ENCODE measurements at regions not wholly inside any gene's neighbourhood (a gene's known extent, or its start where the extent isn't known, plus 50 kb on each side); places are given as distances from the start of the nearest gene placed in this dataset.

DNA sequence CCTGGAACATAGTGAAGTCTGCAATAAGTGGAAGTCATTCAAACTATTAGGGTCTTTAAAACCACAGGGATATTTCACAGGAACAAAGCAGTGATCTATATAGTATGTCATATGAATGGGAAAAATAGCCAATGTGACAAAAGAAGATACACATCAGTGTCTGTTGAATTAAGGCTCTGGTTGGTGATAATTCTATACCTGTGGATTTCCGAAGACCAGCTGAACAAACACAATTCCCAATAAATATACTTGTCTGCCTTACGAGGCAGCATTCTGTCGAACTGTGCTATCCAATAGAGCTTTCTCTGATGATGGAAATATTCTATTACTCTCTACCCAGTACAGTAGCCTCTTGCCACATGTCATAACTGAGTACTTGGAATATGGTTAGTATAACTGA, 55.9 kb upstream of the CAV2 start:
- Histone ChIP-seq H3K27ac (no peak overlapping the region), H3K9ac (no peak overlapping the region), H3K9me3 (no peaks in the 10 kb centered on the region), H3K27me3 (no peaks in the 10 kb centered on the region), H3K4me2 (no peak overlapping the region), H3K4me3 (no peak overlapping the region), H3K36me3 (no peaks in the 10 kb centered on the region), H4K20me1 (no peaks in the 10 kb centered on the region), H3K4me1 (no peaks in the 10 kb centered on the region)
- no peak for TF ChIP-seq Cebpa-rat (IDR thresholded peaks at IDR 0.05)

DNA sequence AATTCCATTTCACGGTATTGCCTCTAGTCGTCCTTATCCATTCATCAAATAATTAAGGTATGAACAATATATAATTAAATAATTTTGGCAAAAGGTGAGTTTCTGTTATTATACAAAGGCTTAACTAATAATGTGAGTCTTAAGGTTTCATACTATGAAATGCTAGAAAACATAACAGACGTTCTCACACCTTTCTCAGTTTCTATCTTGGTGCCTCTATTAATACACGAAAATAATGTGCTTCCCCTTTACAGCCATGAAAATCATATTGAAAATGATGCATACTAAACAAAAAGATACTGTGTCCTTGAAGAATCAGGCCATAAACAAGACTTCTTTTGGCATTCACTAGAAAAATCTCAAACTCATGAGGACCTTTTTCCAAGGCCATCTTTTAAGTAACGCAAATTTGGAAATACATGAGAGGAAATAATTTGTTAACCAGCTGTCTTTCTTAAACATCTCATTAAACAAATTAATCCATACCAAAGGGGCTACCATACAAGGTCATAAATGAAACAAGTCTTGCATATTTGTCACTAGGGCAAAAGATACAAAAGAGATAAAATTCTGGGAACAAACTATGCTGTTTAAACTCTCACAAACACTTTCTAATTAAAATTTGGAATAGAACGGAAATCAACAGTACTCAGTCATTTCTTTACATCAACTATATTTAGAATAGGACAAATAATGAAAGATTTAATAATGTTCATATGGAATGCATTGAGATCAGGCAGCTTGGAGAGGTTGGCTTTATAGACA, 53.9 kb upstream of the CAV2 start:
- TF ChIP-seq Cebpa-rat (IDR thresholded peaks at IDR 0.05): no peak
- Histone ChIP-seq H3K4me3 (no peak overlapping the region), H3K4me2 (no peak overlapping the region), H3K9me3 (no peaks in the 10 kb centered on the region), H3K27me3 (no peaks in the 10 kb centered on the region), H3K27ac (no peak overlapping the region), H3K4me1 (no peaks in the 10 kb centered on the region), H3K9ac (no peak overlapping the region), H4K20me1 (no peaks in the 10 kb centered on the region), H3K36me3 (no peaks in the 10 kb centered on the region)

DNA sequence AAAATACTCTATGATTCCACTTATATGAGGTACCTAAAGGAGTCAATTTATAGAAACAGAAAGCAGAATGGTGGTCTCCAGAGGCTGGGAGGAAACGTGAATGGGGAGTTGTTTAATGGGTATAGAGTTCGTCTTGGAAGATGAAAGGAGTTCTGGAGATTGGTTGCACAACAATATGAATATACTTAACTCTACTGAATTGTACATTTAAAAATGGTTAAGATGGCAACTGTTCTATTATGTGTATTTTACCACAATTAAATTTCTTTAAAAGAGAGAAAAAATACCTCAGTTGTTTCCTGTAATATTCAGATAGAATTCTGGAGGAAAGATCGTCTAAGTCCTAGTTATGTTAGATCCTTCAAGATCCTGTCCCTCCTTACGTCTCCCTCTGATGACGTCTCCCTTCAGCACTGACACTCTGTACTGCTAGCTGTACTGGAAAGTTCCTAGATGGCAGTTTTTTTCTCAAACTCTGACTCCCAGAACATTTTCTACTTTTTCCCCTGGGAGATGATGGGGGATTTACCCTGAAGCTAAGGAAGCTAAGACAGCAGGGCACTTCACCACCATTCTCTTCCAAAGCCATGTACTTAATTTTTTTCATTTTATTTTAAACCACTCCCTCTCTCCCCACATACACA, 53.2 kb upstream of the CAV2 start:
- H3K27me3 ChIP-seq: no peaks in the 10 kb centered on the region
- H4K20me1 ChIP-seq: no peaks in the 10 kb centered on the region
- H3K27ac ChIP-seq: no peak overlapping the region
- H3K9ac ChIP-seq: no peak overlapping the region
- H3K36me3 ChIP-seq: no peaks in the 10 kb centered on the region
- no peaks in the 10 kb centered on the region for H3K9me3 ChIP-seq
- no peaks in the 10 kb centered on the region for H3K4me1 ChIP-seq
- no peak for TF ChIP-seq Cebpa-rat (IDR thresholded peaks at IDR 0.05)
- no peak overlapping the region for H3K4me3 ChIP-seq
- H3K4me2 ChIP-seq: no peak overlapping the region

GRCh38 chr7:116447436-116447835, 52.1 kb upstream of the CAV2 start:
- Histone ChIP-seq H3K9me3 (no peaks in the 10 kb centered on the region), H3K4me1 (no peaks in the 10 kb centered on the region), H3K36me3 (no peaks in the 10 kb centered on the region), H4K20me1 (no peaks in the 10 kb centered on the region), H3K9ac (no peak overlapping the region), H3K27ac (no peak overlapping the region), H3K4me2 (no peak overlapping the region), H3K4me3 (no peak overlapping the region), H3K27me3 (no peaks in the 10 kb centered on the region)
- no peak for TF ChIP-seq Cebpa-rat (IDR thresholded peaks at IDR 0.05)

DNA sequence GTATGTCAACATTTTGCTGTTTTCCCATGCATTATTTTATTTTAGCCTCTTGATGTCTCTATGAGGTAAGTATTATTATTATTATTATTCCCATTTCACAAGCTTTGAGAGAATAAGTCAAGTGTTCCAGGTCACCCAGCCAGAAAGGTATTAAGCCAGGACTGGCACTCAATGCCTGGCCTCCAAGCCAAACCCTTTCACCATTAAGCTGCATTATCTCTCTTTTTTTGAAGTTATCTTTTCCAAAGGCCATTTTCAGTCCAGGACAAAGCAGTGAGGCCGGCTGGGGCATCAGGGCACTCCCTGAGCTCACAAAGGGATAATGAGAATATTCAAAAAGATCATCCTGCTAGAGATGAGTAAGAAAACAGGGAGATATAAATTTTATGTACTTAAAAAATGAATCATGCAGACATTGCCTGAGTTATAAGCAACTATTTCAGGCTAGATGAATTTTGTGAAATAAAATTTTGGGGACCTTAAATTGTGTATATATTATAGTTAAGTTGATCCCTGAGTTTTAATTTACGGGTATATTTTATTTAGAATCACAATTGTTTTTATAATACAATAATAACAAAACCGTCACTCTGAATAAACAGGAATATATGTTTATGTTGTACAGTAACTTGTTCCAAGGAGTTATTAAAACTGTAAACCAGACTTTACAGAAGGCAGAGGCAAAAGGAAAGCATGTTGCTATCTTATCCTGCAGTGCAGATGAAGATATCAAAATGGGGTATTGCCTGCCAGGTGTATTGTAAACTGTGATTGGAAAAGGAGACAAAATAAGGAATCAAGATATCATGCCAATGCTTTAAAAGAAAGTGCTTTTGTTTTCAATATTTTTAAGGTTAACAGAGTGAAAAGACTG, 51.3 kb upstream of the CAV2 start:
- Histone ChIP-seq H3K36me3 (no peaks in the 10 kb centered on the region), H4K20me1 (no peaks in the 10 kb centered on the region), H3K9me3 (no peaks in the 10 kb centered on the region), H3K9ac (no peak overlapping the region), H3K4me3 (no peak overlapping the region), H3K27ac (no peak overlapping the region), H3K4me2 (no peak overlapping the region), H3K4me1 (no peaks in the 10 kb centered on the region), H3K27me3 (no peaks in the 10 kb centered on the region)
- TF ChIP-seq Cebpa-rat (IDR thresholded peaks at IDR 0.05): no peak

- no peak overlapping the region for H3K4me3 ChIP-seq
- no peaks in the 10 kb centered on the region for H4K20me1 ChIP-seq
- H3K9me3 ChIP-seq: no peaks in the 10 kb centered on the region
- no peaks in the 10 kb centered on the region for H3K36me3 ChIP-seq
- no peak overlapping the region for H3K27ac ChIP-seq
- no peaks in the 10 kb centered on the region for H3K4me1 ChIP-seq
- no peak for TF ChIP-seq Cebpa-rat (IDR thresholded peaks at IDR 0.05)
- H3K9ac ChIP-seq: no peak overlapping the region
- no peaks in the 10 kb centered on the region for H3K27me3 ChIP-seq
- H3K4me2 ChIP-seq: no peak overlapping the region
Observed at GRCh38 chr7:116449441-116449840, 50.1 kb upstream of the CAV2 start.

All from BLaER1 (cell line).